ENCODE measurements at regions not wholly inside any gene's neighbourhood (a gene's known extent, or its start where the extent isn't known, plus 50 kb on each side); places are given as distances from the start of the nearest gene placed in this dataset.

DNA sequence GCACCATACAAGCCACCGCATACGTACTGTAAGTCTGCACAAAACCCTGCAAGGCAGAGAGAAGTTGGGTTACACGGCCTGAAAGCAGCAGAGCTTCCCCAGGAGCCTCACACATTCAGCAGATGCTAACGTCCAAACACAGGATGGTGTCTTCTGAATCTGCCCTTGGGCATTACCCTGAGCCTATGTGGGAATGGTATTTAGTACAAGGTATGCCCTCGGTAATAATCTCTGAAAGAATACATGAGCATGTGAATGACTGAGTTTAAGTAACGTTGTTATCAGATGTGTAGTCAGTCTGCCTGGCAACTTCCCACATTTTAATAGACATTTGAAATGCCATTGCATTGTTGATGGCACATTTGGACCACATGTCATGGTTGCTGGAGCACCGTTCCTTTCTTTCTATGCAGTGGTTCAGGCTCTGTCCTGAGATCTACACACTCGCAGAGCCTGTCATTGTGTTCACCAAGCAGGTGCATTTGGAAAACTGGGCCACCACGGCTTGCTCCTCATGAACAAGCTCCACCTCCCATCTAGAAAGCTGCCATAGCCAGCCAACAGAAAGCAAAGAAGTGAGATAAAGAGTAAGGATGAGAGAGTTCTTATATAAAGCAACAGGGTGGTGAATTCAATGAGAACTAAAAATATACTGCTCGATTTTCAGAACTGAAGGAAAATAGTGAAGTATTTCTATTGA is 136.5 kb upstream of the GGTLC1 start:
- intact Hi-C loops (cut with DNase I), result no loop called here
- H3K9me3 ChIP-seq, result peaks cover 0 to 4% (median 0%) of the 10 kb centered on the region in 4 donors
- no peak for DNase-seq
- H3K27ac ChIP-seq, result no peak overlapping the region
- H3K4me1 ChIP-seq, result no peaks in the 10 kb centered on the region
- no peaks in the 10 kb centered on the region for H3K36me3 ChIP-seq
- H3K4me3 ChIP-seq, result no peak overlapping the region
- TF ChIP-seq EP300 (IDR thresholded peaks at IDR 0.05), result no peak
- no peak for TF ChIP-seq POLR2A (IDR thresholded peaks at IDR 0.05)
- no peak for TF ChIP-seq POLR2AphosphoS5 (IDR thresholded peaks at IDR 0.05)
- TF ChIP-seq CTCF (IDR thresholded peaks at IDR 0.05), result no peak
- no peaks in the 10 kb centered on the region for H3K27me3 ChIP-seq
- WGBS, 2 donors, result 71 to 86% methylated on average over 10 of the region's 10 CpGs

DNA sequence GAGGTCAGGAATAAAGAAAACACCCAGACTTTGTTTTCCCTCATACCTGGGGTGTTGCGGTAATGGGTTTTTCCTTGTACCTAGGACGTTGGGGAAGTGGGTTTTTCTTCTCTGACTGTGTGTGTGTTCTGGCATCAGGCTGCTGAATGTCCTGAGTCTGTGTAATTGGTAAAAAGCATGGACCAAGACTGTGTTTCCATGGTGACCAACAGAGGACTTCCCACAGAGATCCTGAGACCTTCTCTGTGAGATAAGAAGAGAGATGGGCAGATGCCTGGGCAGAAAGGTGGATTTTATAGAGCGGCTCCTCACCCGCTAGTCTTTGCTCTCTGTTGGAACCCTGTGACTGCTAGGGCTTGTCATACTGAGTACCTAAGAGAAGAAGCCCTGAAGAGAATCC is 135.4 kb upstream of the GGTLC1 start:
- 77 to 87% methylated on average over 4 of the region's 4 CpGs for WGBS, 2 donors
- H3K4me3 ChIP-seq, result no peak overlapping the region
- no peaks in the 10 kb centered on the region for H3K36me3 ChIP-seq
- TF ChIP-seq POLR2AphosphoS5 (IDR thresholded peaks at IDR 0.05) (no peak), POLR2A (IDR thresholded peaks at IDR 0.05) (no peak), CTCF (IDR thresholded peaks at IDR 0.05) (no peak), EP300 (IDR thresholded peaks at IDR 0.05) (no peak)
- no peaks in the 10 kb centered on the region for H3K27me3 ChIP-seq
- no peak for DNase-seq
- intact Hi-C loops (cut with DNase I), result no loop called here
- no peak overlapping the region for H3K27ac ChIP-seq
- peaks cover 0 to 2% (median 1%) of the 10 kb centered on the region in 4 donors for H3K4me1 ChIP-seq
- peaks cover 0 to 4% (median 0%) of the 10 kb centered on the region in 4 donors for H3K9me3 ChIP-seq

GRCh38 chr20:24118441-24119175 is 130.0 kb upstream of the GGTLC1 start:
- Histone ChIP-seq H3K4me3 (no peak overlapping the region), H3K4me1 (peaks cover 0 to 23% (median 19%) of the 10 kb centered on the region in 4 donors), H3K27ac (peak overlapping the region in 1 of 4 donors; percentile 44), H3K9me3 (no peaks in the 10 kb centered on the region), H3K27me3 (no peaks in the 10 kb centered on the region), H3K36me3 (no peaks in the 10 kb centered on the region)
- peak; percentile 66 for DNase-seq
- intact Hi-C loops (cut with DNase I), result loop anchor here (2.0 kb wide), 1 partner anchor 46 kb away; no protein-coding TSS in a partner anchor
- 53 to 54% methylated on average over 16 of the region's 16 CpGs for WGBS, 2 donors
- peak in 2 of 4 donors; percentile 38 to 52 for TF ChIP-seq POLR2AphosphoS5 (IDR thresholded peaks at IDR 0.05)
- no peak for TF ChIP-seq EP300 (IDR thresholded peaks at IDR 0.05)

GRCh38 chr20:24118034-24118433 is 129.5 kb upstream of the GGTLC1 start:
- TF ChIP-seq POLR2A (IDR thresholded peaks at IDR 0.05) (no peak), POLR2AphosphoS5 (IDR thresholded peaks at IDR 0.05) (peak in 1 of 4 donors; percentile 37)
- peaks cover 0 to 23% (median 21%) of the 10 kb centered on the region in 4 donors for H3K4me1 ChIP-seq
- H3K4me3 ChIP-seq, result no peak overlapping the region
- peak; percentile 4 for DNase-seq
- peak overlapping the region in 1 of 4 donors; percentile 44 for H3K27ac ChIP-seq
- no peaks in the 10 kb centered on the region for H3K36me3 ChIP-seq
- H3K27me3 ChIP-seq, result no peaks in the 10 kb centered on the region
- no peaks in the 10 kb centered on the region for H3K9me3 ChIP-seq
- WGBS, 2 donors, result 61 to 62% methylated on average over 5 of the region's 5 CpGs
- intact Hi-C loops (cut with DNase I), result loop anchor here (2.0 kb wide), 1 partner anchor 47 kb away; no protein-coding TSS in a partner anchor

GRCh38 chr20:24117383-24117782 is 128.8 kb upstream of the GGTLC1 start:
- H3K27me3 ChIP-seq, result no peaks in the 10 kb centered on the region
- H3K36me3 ChIP-seq, result no peaks in the 10 kb centered on the region
- H3K4me3 ChIP-seq, result no peak overlapping the region
- H3K27ac ChIP-seq, result peak overlapping the region in 1 of 4 donors; percentile 44
- no peaks in the 10 kb centered on the region for H3K9me3 ChIP-seq
- WGBS, 2 donors, result 78 to 80% methylated on average over 3 of the region's 3 CpGs
- peaks cover 0 to 23% (median 22%) of the 10 kb centered on the region in 4 donors for H3K4me1 ChIP-seq
- TF ChIP-seq POLR2AphosphoS5 (IDR thresholded peaks at IDR 0.05), result no peak
- no peak for DNase-seq
- intact Hi-C loops (cut with DNase I), result no loop called here

DNA sequence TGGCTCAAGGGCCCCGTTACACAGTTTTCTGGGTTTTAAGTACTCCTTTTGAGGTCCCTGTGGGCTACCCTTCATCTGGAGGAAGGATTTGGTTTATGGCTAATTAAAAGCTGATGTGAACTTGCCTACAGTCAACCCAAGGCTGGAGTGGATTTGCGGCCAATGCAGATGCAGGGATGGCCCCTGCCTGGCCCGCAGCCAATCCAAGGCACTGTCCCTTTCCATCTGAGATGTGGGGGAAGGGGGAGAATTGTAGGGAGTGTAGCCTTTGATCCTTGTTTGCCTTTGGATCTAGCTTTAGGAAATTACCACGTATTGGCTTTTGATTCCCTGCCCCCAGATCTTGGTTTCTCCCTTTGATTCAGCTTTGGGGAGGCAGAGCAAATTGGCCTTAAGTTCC is 128.0 kb upstream of the GGTLC1 start:
- no peak overlapping the region for H3K4me3 ChIP-seq
- no peaks in the 10 kb centered on the region for H3K27me3 ChIP-seq
- intact Hi-C loops (cut with DNase I), result no loop called here
- H3K36me3 ChIP-seq, result no peaks in the 10 kb centered on the region
- no peak overlapping the region for H3K27ac ChIP-seq
- no peak for DNase-seq
- peaks cover 0 to 23% (median 22%) of the 10 kb centered on the region in 4 donors for H3K4me1 ChIP-seq
- H3K9me3 ChIP-seq, result no peaks in the 10 kb centered on the region
- TF ChIP-seq CTCF (IDR thresholded peaks at IDR 0.05), result no peak
- TF ChIP-seq POLR2AphosphoS5 (IDR thresholded peaks at IDR 0.05), result no peak
- no peak for TF ChIP-seq POLR2A (IDR thresholded peaks at IDR 0.05)
- no peak for TF ChIP-seq EP300 (IDR thresholded peaks at IDR 0.05)
- WGBS, 2 donors, result 58 to 73% methylated on average over 4 of the region's 4 CpGs

Measured in sigmoid colon (tissue), 6 donors.